GM10266 (cell line): ENCODE measurements at regions not wholly inside any gene's neighbourhood (a gene's known extent, or its start where the extent isn't known, plus 50 kb on each side); places are given as distances from the start of the nearest gene placed in this dataset.

Source experiments
- DNase-seq: peaks from one replicate; pipeline ENCODE4 v3.0.0; 2012; ENCODE audit errors: extremely low spot score
- TF ChIP-seq, protein P1 (sequence below): IDR thresholded peaks from 2 replicates; pipeline ENCODE4 v1.5.1; 2012; ENCODE audit warnings: mild to moderate bottlenecking, low read depth; ENCODE audit not compliant: control insufficient read depth, insufficient read depth; ENCODE audit errors: missing control alignments

DNA sequence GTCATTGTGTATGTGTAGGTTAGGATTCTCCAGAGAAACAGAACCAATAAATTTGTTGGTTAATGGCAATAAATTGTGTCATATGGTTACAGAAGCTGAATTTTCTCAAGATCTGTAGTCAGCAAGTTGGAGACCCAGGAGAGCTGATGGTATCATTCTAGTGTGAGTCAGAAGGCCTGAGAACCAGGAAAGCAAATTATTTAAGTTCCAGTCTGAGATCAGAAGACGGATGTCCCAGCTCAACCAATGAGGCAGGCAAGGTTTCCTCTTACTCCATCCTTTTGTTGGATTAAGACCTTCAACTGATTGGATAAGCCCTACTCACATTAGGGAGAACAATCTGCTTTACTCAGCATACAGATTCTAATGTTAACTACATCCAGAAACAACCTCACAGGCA lies 656.3 kb downstream of the ANXA1 start:
- DNase-seq, result no peak
- TF ChIP-seq, protein P1, sequence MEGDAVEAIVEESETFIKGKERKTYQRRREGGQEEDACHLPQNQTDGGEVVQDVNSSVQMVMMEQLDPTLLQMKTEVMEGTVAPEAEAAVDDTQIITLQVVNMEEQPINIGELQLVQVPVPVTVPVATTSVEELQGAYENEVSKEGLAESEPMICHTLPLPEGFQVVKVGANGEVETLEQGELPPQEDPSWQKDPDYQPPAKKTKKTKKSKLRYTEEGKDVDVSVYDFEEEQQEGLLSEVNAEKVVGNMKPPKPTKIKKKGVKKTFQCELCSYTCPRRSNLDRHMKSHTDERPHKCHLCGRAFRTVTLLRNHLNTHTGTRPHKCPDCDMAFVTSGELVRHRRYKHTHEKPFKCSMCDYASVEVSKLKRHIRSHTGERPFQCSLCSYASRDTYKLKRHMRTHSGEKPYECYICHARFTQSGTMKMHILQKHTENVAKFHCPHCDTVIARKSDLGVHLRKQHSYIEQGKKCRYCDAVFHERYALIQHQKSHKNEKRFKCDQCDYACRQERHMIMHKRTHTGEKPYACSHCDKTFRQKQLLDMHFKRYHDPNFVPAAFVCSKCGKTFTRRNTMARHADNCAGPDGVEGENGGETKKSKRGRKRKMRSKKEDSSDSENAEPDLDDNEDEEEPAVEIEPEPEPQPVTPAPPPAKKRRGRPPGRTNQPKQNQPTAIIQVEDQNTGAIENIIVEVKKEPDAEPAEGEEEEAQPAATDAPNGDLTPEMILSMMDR, result no peak

- TF ChIP-seq, protein P1, result no peak
- DNase-seq, result no peak
Measured at GRCh38 chr9:73810585-73811215, 659.0 kb downstream of the ANXA1 start.

DNA sequence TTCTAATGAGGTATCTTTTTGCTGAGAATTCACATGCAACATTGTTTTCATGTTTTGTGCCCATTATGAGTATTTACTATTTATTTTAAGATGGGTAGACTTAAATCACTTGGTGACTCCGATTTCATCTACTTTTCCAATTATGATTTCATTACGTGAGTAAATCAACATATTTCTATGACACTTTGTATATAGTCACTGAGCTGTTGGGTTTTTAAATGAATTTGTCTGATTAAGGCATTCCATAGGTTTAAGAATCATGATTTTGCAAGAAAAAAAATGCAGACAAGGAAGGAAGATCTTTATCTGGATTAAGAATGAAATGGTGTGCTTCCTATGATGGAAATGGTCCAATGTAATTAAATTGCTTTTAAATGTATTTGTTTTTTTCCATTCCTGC lies 661.9 kb downstream of the ANXA1 start:
- TF ChIP-seq, protein P1, result no peak
- DNase-seq, result no peak

DNA sequence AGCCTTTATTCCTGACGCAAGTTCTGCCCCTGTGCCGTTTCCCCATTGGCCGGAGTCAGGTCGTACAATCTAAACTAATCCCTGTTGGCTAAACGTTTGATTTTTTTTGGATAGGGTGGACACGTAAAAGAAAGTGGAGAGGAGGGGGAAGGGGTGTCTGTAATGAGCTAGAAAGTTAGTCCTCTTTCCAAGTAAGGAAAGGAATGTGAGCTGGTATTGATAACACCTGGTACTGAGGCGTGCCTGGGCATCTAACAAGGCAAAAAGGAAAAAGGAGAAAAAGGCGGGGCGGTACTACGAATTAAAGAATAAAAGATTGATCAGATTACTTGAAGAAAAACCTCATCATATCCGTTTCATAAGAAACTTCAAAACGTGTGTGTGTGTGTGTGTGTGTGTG lies 665.2 kb downstream of the ANXA1 start:
- TF ChIP-seq, protein P1, result no peak

DNA sequence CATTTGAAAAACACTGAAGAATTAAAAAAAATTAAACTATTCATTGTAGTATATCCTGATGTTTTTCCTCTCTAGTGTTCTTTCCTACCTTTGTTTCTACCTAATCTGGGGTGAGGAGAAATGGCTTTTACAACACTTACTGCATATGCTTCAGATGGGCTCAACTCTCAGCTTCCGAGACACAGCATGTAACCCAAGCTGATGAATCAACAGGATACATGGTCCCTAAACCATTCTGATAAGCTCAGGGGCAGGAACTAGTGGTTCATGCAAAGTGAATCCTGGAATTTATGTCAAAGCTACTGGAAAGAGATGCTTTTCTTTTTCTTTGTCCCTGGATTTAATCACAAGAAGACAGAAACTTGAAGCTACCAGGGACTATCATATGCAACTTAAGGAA lies 672.5 kb upstream of the RORB start:
- TF ChIP-seq, protein P1, result no peak
- no peak for DNase-seq

More for the DNA sequence above, 665.2 kb downstream of the ANXA1 start:
- no peak for DNase-seq

- TF ChIP-seq, protein P1, result no peak
- no peak for DNase-seq
Measured at GRCh38 chr9:73838871-73839270, 658.3 kb upstream of the RORB start.

DNA sequence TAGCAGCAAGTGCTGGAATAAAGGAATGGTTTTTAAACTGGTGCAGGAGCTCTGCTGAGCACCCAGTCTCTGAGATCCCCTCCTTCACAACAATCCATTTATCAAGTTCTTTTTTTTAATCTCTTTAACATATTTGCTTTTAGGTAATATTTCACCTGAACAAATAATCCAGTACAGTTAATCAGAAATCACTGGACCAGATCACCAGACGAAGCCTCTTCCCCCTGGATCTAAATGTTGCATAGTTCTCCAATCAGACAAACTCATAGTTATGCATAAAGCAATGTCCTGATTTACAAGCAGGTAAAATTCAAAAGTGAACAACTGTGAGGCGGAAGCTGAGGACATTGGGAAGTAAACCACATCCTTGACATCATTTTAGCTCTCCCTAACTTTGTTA lies 657.7 kb upstream of the RORB start:
- TF ChIP-seq, protein P1, result no peak

More for the DNA sequence above, 657.7 kb upstream of the RORB start:
- DNase-seq, result no peak
